LHCN-M2 (cell line): ENCODE measurements at regions not wholly inside any gene's neighbourhood (a gene's known extent, or its start where the extent isn't known, plus 50 kb on each side); places are given as distances from the start of the nearest gene placed in this dataset.
"Not testable (repeated sequence)": the region's sequence is repeated elsewhere in the genome, so short reads cannot be mapped to it uniquely, and the experiment has no call there.

Experiments
- DNase-seq: peaks from one replicate; pipeline ENCODE4 v3.0.0-alpha.2; 2012; ENCODE audit warnings: low read depth

- DNase-seq = no peak
Observed at GRCh38 chr5:5751987-5752386, 329.5 kb downstream of the ICE1 start.

GRCh38 chr5:5751498-5751897, 329.0 kb downstream of the ICE1 start:
- no peak for DNase-seq

- no peak for DNase-seq
Observed at GRCh38 chr5:5741418-5741817, 318.9 kb downstream of the ICE1 start.

- DNase-seq = no peak
Observed at GRCh38 chr5:5739490-5739945, 317.0 kb downstream of the ICE1 start.

GRCh38 chr5:5738797-5739489, 316.5 kb downstream of the ICE1 start:
- no peak for DNase-seq

- no peak for DNase-seq
Observed at GRCh38 chr5:5736007-5736406, 313.5 kb downstream of the ICE1 start.

GRCh38 chr5:5733058-5733457, 310.6 kb downstream of the ICE1 start:
- DNase-seq = not testable (repeated sequence)

- no peak for DNase-seq
Observed at GRCh38 chr5:5726401-5726800, 303.9 kb downstream of the ICE1 start.

- DNase-seq = no peak
Observed at GRCh38 chr5:5721881-5722280, 299.4 kb downstream of the ICE1 start.

- no peak for DNase-seq
Observed at GRCh38 chr5:5719292-5719691, 296.8 kb downstream of the ICE1 start.

GRCh38 chr5:5716665-5717064, 294.2 kb downstream of the ICE1 start:
- no peak for DNase-seq

- DNase-seq = no peak
Observed at GRCh38 chr5:5711592-5711991, 289.1 kb downstream of the ICE1 start.

- no peak for DNase-seq
Observed at GRCh38 chr5:5711112-5711511, 288.6 kb downstream of the ICE1 start.

GRCh38 chr5:5710471-5710870, 288.0 kb downstream of the ICE1 start:
- DNase-seq = no peak

GRCh38 chr5:5708367-5708919, 286.0 kb downstream of the ICE1 start:
- no peak for DNase-seq

GRCh38 chr5:5705010-5705409, 282.5 kb downstream of the ICE1 start:
- no peak for DNase-seq

- DNase-seq = no peak
Observed at GRCh38 chr5:5704352-5704751, 281.9 kb downstream of the ICE1 start.

GRCh38 chr5:5702934-5703333, 280.5 kb downstream of the ICE1 start:
- DNase-seq = no peak

- DNase-seq = no peak
Observed at GRCh38 chr5:5700549-5700948, 278.1 kb downstream of the ICE1 start.

- no peak for DNase-seq
Observed at GRCh38 chr5:5699062-5699461, 276.6 kb downstream of the ICE1 start.

GRCh38 chr5:5695266-5695665, 272.8 kb downstream of the ICE1 start:
- no peak for DNase-seq

GRCh38 chr5:5688925-5689310, 266.4 kb downstream of the ICE1 start:
- DNase-seq = no peak

- DNase-seq = no peak
Observed at GRCh38 chr5:5688194-5688924, 265.9 kb downstream of the ICE1 start.
